Keratinocyte (primary cell): ENCODE measurements at regions not wholly inside any gene's neighbourhood (a gene's known extent, or its start where the extent isn't known, plus 50 kb on each side); places are given as distances from the start of the nearest gene placed in this dataset.
A peak's percentile ranks its signal among the peaks of the same experiment; 100 is the strongest.

ENCODE experiments used
- DNase-seq: peaks from one replicate; pipeline ENCODE4 v3.0.0-alpha.2; 2011; ENCODE audit warnings: low read depth, missing footprints, low spot score
- FAIRE-seq: peaks from 2 replicates; lab custom pipeline; 2011; peaks lifted over from hg19 to GRCh38; lab: Jason Lieb, UNC
- H2AFZ ChIP-seq: 2 replicates; pipeline ENCODE4 v1.6.0; 2012; ENCODE audit warnings: low read length, control low read depth, inconsistent platforms; ENCODE audit not compliant: control insufficient read depth
- H3K27ac ChIP-seq: 2 replicates; pipeline ENCODE4 v1.5.1; 2011; ENCODE audit warnings: low read length; ENCODE audit not compliant: control insufficient read depth, insufficient read depth
- H3K27me3 ChIP-seq: 3 replicates; pipeline ENCODE4 v1.6.0; 2011; ENCODE audit warnings: low read length; ENCODE audit not compliant: control insufficient read depth, insufficient read depth; ENCODE audit errors: extremely low read depth
- H3K36me3 ChIP-seq, 2 experiments: 2 replicates in 1 of 2; 3 replicates in 1 of 2; pipeline ENCODE4 v1.5.1; 2011; ENCODE audit warnings: low read length in 2 of 2, mild to moderate bottlenecking in 1 of 2; ENCODE audit not compliant: control insufficient read depth in 2 of 2, insufficient read depth in 2 of 2; ENCODE audit errors: extremely low read depth in 1 of 2
- H3K4me1 ChIP-seq: 3 replicates; pipeline ENCODE4 v1.5.1; 2011; ENCODE audit warnings: low read length; ENCODE audit not compliant: control insufficient read depth, insufficient read depth; ENCODE audit errors: extremely low read depth
- H3K4me2 ChIP-seq: 3 replicates; pipeline ENCODE4 v1.6.0; 2011; ENCODE audit warnings: low read depth, low read length; ENCODE audit not compliant: control insufficient read depth, insufficient read depth; ENCODE audit errors: extremely low read depth
- H3K4me3 ChIP-seq, 3 experiments: fragments of 200-600 bp in 1 of 3; sonication (generic) in 1 of 3; 2 replicates in 2 of 3; 3 replicates in 1 of 3; pipeline ENCODE4 v1.5.1; 2011 to 2016; ENCODE audit warnings: low read length in 3 of 3, mild to moderate bottlenecking in 3 of 3, control low read depth in 2 of 3, inconsistent platforms in 1 of 3, low read depth in 1 of 3, mixed read lengths in 1 of 3, mixed run types in 1 of 3, moderate library complexity in 1 of 3; ENCODE audit not compliant: control insufficient read depth in 2 of 3, insufficient read depth in 2 of 3; ENCODE audit errors: extremely low read depth in 1 of 3
- H3K79me2 ChIP-seq: 2 replicates; pipeline ENCODE4 v1.6.0; 2012; ENCODE audit warnings: low read length; ENCODE audit not compliant: control insufficient read depth, insufficient read depth
- H3K9ac ChIP-seq: 3 replicates; pipeline ENCODE4 v1.6.0; 2011; ENCODE audit warnings: low read length; ENCODE audit not compliant: control insufficient read depth, insufficient read depth; ENCODE audit errors: extremely low read depth
- H3K9me1 ChIP-seq: 3 replicates; pipeline ENCODE4 v1.6.0; 2011; ENCODE audit warnings: low read length; ENCODE audit not compliant: control insufficient read depth, insufficient read depth; ENCODE audit errors: extremely low read depth
- H3K9me3 ChIP-seq: 2 replicates; pipeline ENCODE4 v1.5.1; 2012; ENCODE audit warnings: low read depth, low read length; ENCODE audit not compliant: control insufficient read depth
- H4K20me1 ChIP-seq: 3 replicates; pipeline ENCODE4 v1.6.0; 2011; ENCODE audit warnings: low read length; ENCODE audit not compliant: control insufficient read depth, insufficient read depth; ENCODE audit errors: extremely low read depth
- CTCF ChIP-seq, 3 experiments: IDR thresholded peaks in 1 of 3; conservative IDR thresholded peaks in 1 of 3; optimal IDR thresholded peaks in 1 of 3; 2 replicates in 2 of 3; 3 replicates in 1 of 3; pipeline versions ENCODE3 to v1.5.1; 2011; ENCODE audit warnings: low read length in 3 of 3, mild to moderate bottlenecking in 3 of 3, moderate library complexity in 2 of 3, control low read depth in 1 of 3, inconsistent platforms in 1 of 3; ENCODE audit not compliant: insufficient read depth in 2 of 3; ENCODE audit errors: extremely low read depth in 1 of 3
- EZH2 ChIP-seq: IDR thresholded peaks from one replicate; pipeline ENCODE4 v1.6.1; 2012; ENCODE audit warnings: inconsistent platforms, mild to moderate bottlenecking, low read length, moderate library complexity
- dilution Hi-C: fragments of 300-500 bp; cut with MboI; formaldehyde crosslinking; loops from one replicate; pipeline ENCODE4 v1.7.0; 2020; ENCODE audit warnings: low sequenced_read_pairs; ENCODE audit not compliant: extremely low pct_ligation_motif_present

- Histone ChIP-seq H3K36me3 (no peaks in the 10 kb centered on the region), H3K9me1 (no peaks in the 10 kb centered on the region), H3K27me3 (no peaks in the 10 kb centered on the region), H3K79me2 (no peaks in the 10 kb centered on the region), H3K4me1 (no peaks in the 10 kb centered on the region), H3K4me2 (no peak overlapping the region), H4K20me1 (no peaks in the 10 kb centered on the region), H3K27ac (no peak overlapping the region), H2AFZ (no peak overlapping the region), H3K9me3 (no peaks in the 10 kb centered on the region), H3K4me3 (no peak overlapping the region), H3K9ac (no peak overlapping the region)
- dilution Hi-C loops, result no loop called here
- FAIRE-seq (no peak), DNase-seq (no peak)
- TF ChIP-seq EZH2 (no peak), CTCF (optimal IDR thresholded peaks at IDR 0.05 in 1 of 3, IDR thresholded peaks at IDR 0.05 in 1 of 3, conservative IDR thresholded peaks at IDR 0.05 in 1 of 3; ENCODE audit: extremely low read depth in 1 of 3, insufficient read depth in 2 of 3, low read length in 3 of 3) (peak in 2 of 3 experiments; percentile 21 to 41)
Observed at GRCh38 chr1:80656014-80656636, 1144.6 kb upstream of the ADGRL2 start.

DNA sequence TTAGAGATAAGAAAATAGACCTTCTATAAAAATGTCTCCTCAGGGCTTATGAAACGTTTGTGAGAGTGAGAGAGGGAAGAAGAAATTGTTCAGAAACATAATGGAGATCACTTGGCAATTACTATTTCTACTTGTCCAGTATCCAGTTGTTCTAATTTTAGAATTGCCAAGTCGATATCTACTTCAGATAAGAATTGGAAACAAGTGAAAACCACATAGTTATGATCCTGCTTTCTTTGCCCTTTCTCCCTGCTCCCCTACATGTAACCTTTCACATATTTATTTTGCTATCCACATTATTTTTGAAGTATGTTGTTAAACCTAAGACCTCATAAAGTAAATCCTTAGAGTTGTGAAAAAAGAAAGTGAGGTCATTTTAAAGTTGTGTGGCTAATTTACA is 1154.7 kb upstream of the ADGRL2 start:
- dilution Hi-C loops, result no loop called here
- no peaks in the 10 kb centered on the region for H4K20me1 ChIP-seq
- no peaks in the 10 kb centered on the region for H3K9me3 ChIP-seq
- FAIRE-seq (no peak), DNase-seq (no peak)
- H3K36me3 ChIP-seq, result no peaks in the 10 kb centered on the region
- H3K27ac ChIP-seq, result no peak overlapping the region
- no peaks in the 10 kb centered on the region for H3K4me1 ChIP-seq
- no peak overlapping the region for H3K9ac ChIP-seq
- no peak overlapping the region for H3K4me2 ChIP-seq
- H2AFZ ChIP-seq, result no peak overlapping the region
- H3K27me3 ChIP-seq, result no peaks in the 10 kb centered on the region
- no peaks in the 10 kb centered on the region for H3K9me1 ChIP-seq
- TF ChIP-seq CTCF (optimal IDR thresholded peaks at IDR 0.05 in 1 of 3, IDR thresholded peaks at IDR 0.05 in 1 of 3, conservative IDR thresholded peaks at IDR 0.05 in 1 of 3; ENCODE audit: extremely low read depth in 1 of 3, insufficient read depth in 2 of 3, low read length in 3 of 3) (no peak), EZH2 (no peak)
- H3K79me2 ChIP-seq, result no peaks in the 10 kb centered on the region
- H3K4me3 ChIP-seq, result no peak overlapping the region
